Loucy (cell line): ENCODE measurements at regions not wholly inside any gene's neighbourhood (a gene's known extent, or its start where the extent isn't known, plus 50 kb on each side); places are given as distances from the start of the nearest gene placed in this dataset.
"Not testable (repeated sequence)": the region's sequence is repeated elsewhere in the genome, so short reads cannot be mapped to it uniquely, and the experiment has no call there.

Experiments used
- H2AFZ ChIP-seq: fragments of 200-600 bp; sonication (generic); 2 replicates; pipeline ENCODE4 v1.6.0; 2016; ENCODE audit warnings: antibody characterized with exemption, mild to moderate bottlenecking, low read length, moderate library complexity
- H3F3A ChIP-seq: fragments of 200-600 bp; 2 replicates; pipeline ENCODE4 v1.6.0; 2016; ENCODE audit warnings: antibody characterized with exemption, low read depth, mild to moderate bottlenecking
- H3K27me3 ChIP-seq: fragments of 200-600 bp; sonication (generic); 2 replicates; pipeline ENCODE4 v1.6.1; 2014; ENCODE audit warnings: low read length, mild to moderate bottlenecking; ENCODE audit not compliant: insufficient read depth, poor library complexity, severe bottlenecking
- H3K36me3 ChIP-seq: fragments of 200-600 bp; sonication (generic); 2 replicates; pipeline ENCODE4 v1.6.1; 2016; ENCODE audit warnings: low read length; ENCODE audit not compliant: insufficient read depth
- H3K4me1 ChIP-seq: fragments of 200-600 bp; sonication (generic); 2 replicates; pipeline ENCODE4 v1.5.1; 2014; ENCODE audit warnings: low read length, mild to moderate bottlenecking; ENCODE audit not compliant: insufficient read depth, poor library complexity, severe bottlenecking
- H3K4me2 ChIP-seq: fragments of 200-600 bp; sonication (generic); 2 replicates; pipeline ENCODE4 v1.6.0; 2014; ENCODE audit warnings: antibody characterized with exemption, low read length, low read depth, mild to moderate bottlenecking; ENCODE audit not compliant: poor library complexity, severe bottlenecking
- H3K4me3 ChIP-seq: fragments of 200-600 bp; sonication (generic); 2 replicates; pipeline ENCODE4 v1.5.1; 2014; ENCODE audit warnings: low read length, mild to moderate bottlenecking, mixed read lengths; ENCODE audit not compliant: poor library complexity, severe bottlenecking
- H3K79me2 ChIP-seq: fragments of 200-600 bp; sonication (generic); 2 replicates; pipeline ENCODE4 v1.6.1; 2014; ENCODE audit warnings: low read length; ENCODE audit not compliant: insufficient read depth
- H3K9ac ChIP-seq: fragments of 200-600 bp; sonication (generic); 2 replicates; pipeline ENCODE4 v1.6.0; 2014; ENCODE audit warnings: mild to moderate bottlenecking, low read depth, low read length, moderate library complexity; ENCODE audit not compliant: poor library complexity, severe bottlenecking
- H3K9me2 ChIP-seq: fragments of 200-600 bp; sonication (generic); replicated peaks from 2 replicates; pipeline ENCODE4 v1.6.1; 2016; ENCODE audit warnings: low read depth, low read length, mixed read lengths
- H3K9me3 ChIP-seq: fragments of 200-600 bp; sonication (generic); 2 replicates; pipeline ENCODE4 v1.6.1; 2014; ENCODE audit warnings: mild to moderate bottlenecking, antibody characterized with exemption, low read length, low read depth; ENCODE audit not compliant: insufficient read depth
- H4K20me1 ChIP-seq: fragments of 200-600 bp; sonication (generic); 2 replicates; pipeline ENCODE4 v1.6.0; 2014; ENCODE audit warnings: antibody characterized with exemption, low read length, mild to moderate bottlenecking; ENCODE audit not compliant: insufficient read depth, poor library complexity, severe bottlenecking

DNA sequence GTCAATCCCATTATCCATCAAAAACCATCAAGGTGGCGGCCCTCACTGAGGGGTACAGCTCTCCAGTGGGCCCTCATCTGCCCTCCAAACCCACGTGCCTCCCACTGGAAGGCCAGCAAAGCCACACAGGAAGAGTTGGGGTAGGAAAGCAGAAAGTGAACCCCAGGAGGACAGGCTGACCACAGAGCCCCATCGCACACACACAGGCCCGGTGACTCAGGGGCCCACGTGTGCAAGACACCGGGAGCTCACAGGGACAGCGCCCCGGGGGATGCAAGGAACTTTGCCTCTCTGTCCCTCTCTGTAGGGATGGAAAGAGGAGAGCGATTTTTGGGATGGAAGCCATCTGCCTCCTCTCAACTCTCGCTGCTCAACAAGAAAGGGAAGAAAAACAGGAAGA is 85.0 kb upstream of the FRG2C start:
- H3K4me1 ChIP-seq, H3K36me3 ChIP-seq, H4K20me1 ChIP-seq, H3K9me3 ChIP-seq, H3K79me2 ChIP-seq, H3F3A ChIP-seq, H3K27me3 ChIP-seq, H2AFZ ChIP-seq, H3K9ac ChIP-seq, H3K4me2 ChIP-seq, H3K4me3 ChIP-seq, H3K9me2 ChIP-seq: not testable (repeated sequence)

- H3K9ac ChIP-seq, H3K36me3 ChIP-seq, H3F3A ChIP-seq, H3K9me2 ChIP-seq, H3K4me3 ChIP-seq, H3K4me2 ChIP-seq, H3K9me3 ChIP-seq, H4K20me1 ChIP-seq, H3K79me2 ChIP-seq, H3K4me1 ChIP-seq, H3K27me3 ChIP-seq, H2AFZ ChIP-seq: not testable (repeated sequence)
These were observed 84.6 kb upstream of the FRG2C start for GRCh38 chr3:75579536-75579935.

DNA sequence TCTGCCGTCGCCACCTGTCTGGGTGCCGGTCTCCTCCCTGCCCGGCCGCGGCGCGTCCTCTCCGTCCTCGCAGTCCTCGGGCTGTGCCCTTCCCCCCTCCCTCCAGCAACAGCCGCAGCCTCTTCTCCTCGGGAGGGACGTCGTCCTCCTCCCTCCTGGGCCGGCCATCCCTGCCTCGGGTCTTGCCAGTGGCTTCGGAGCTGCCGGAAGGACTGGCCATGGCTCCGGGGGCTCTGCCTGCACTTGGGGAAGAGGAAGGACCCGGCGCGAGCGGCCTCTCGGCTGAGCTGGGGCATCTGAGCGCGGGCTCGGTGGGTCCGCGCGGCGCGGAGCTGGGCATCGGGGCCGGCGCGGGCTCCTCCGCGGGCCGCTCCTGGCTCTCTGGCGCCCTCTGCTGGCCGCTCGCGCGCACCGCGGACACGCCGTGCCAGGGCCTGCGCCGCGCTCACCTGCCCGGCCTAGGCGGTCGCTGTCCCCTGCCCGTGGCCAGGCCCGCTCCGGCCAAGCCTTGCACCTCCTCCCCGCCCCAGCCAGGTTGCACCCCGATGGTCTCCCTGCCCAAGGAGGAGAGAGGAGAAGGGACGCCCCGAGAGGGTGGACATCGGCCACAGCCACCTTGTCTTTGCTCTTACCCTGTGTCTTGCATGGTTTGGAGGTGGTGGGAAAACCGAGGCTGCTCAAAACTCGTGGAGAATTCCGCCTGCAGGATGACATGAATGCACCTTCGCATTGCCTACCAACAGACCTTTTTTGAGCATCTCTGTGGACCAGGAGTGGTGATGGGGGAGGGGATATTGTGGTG is 83.9 kb upstream of the FRG2C start:
- H3F3A ChIP-seq, H2AFZ ChIP-seq, H3K79me2 ChIP-seq, H4K20me1 ChIP-seq, H3K9ac ChIP-seq, H3K4me3 ChIP-seq, H3K9me2 ChIP-seq, H3K9me3 ChIP-seq, H3K27me3 ChIP-seq, H3K4me2 ChIP-seq, H3K4me1 ChIP-seq, H3K36me3 ChIP-seq: not testable (repeated sequence)

DNA sequence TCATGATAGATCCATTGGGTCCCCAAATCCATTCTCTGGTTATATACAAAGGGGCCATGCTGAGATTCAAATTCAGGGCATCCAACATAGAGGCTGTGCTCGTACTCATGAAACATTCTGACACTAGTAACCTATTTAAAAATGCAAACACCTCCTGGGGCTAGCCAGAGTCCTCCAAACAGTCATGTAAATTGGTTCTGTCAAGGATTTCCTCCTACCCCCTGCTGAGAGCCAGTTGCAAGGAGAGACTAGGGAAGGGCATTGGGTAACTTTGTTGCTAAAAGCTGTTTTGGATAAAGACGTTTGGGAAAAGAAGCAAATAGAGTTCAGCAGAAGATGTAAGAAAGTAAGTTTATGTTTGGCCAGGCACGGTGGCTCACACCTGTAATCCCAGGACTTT is 81.6 kb upstream of the FRG2C start:
- not testable (repeated sequence) for H3K79me2 ChIP-seq, H3K27me3 ChIP-seq, H4K20me1 ChIP-seq, H3K9ac ChIP-seq, H2AFZ ChIP-seq, H3K4me3 ChIP-seq, H3K4me1 ChIP-seq, H3K36me3 ChIP-seq, H3K9me2 ChIP-seq, H3K9me3 ChIP-seq, H3K4me2 ChIP-seq, H3F3A ChIP-seq

DNA sequence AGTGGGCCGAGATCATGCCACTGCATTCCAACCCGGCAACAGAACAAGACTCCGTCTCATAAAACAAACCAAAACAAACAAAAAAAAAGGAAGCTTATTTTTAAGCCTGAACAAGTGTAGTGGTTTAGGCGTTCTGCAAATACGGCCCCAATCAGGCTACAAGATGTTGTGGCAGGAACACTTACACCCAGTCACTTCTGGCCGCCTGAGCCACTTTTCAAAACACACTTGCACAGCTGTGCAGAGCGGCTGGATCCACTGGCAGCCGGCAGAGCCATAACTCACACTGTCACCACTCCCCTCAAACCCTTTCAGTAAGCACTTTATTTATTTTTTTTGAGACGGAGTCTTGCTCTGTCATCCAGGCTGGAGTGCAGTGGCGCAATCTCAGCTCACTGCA is 81.0 kb upstream of the FRG2C start:
- not testable (repeated sequence) for H3K4me3 ChIP-seq, H3K9ac ChIP-seq, H3K79me2 ChIP-seq, H3K9me3 ChIP-seq, H3K4me2 ChIP-seq, H4K20me1 ChIP-seq, H3K4me1 ChIP-seq, H3K36me3 ChIP-seq, H3F3A ChIP-seq, H2AFZ ChIP-seq, H3K9me2 ChIP-seq, H3K27me3 ChIP-seq

GRCh38 chr3:75587695-75588094 is 76.4 kb upstream of the FRG2C start:
- H2AFZ ChIP-seq, H3K4me3 ChIP-seq, H3K27me3 ChIP-seq, H4K20me1 ChIP-seq, H3K4me2 ChIP-seq, H3K79me2 ChIP-seq, H3K4me1 ChIP-seq, H3K9me3 ChIP-seq, H3F3A ChIP-seq, H3K9ac ChIP-seq, H3K9me2 ChIP-seq, H3K36me3 ChIP-seq: not testable (repeated sequence)

DNA sequence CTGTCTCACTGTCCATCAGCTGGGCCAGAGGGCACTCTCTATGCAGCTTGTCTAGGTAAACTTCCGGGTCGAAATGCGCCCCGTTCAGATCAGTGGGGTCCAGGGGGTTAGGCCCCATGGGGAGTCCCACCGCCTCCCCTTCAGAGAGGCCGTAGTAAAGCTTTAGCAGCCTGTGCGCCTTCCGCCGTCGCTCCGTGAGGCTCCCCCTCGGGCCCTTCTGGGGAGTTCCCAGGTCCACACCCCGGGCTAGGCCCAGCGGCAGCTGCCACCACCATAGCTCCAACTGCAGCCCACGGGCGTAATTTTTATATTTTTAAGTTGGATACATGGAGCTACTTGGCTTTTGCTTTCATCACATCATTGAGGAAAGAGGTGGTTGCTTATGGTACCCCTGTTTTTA is 73.7 kb upstream of the FRG2C start:
- H3K4me3 ChIP-seq, H4K20me1 ChIP-seq, H2AFZ ChIP-seq, H3K4me1 ChIP-seq, H3K27me3 ChIP-seq, H3K9me3 ChIP-seq, H3F3A ChIP-seq, H3K9me2 ChIP-seq, H3K79me2 ChIP-seq, H3K36me3 ChIP-seq, H3K4me2 ChIP-seq, H3K9ac ChIP-seq: not testable (repeated sequence)
